Inferior parietal cortex (tissue), 1 donor: ENCODE measurements at regions not wholly inside any gene's neighbourhood (a gene's known extent, or its start where the extent isn't known, plus 50 kb on each side); places are given as distances from the start of the nearest gene placed in this dataset.

Experiments used
- DNase-seq: peaks from one replicate; pipeline ENCODE4 v3.0.0-alpha.2; 2016; ENCODE audit errors: extremely low spot score

DNA sequence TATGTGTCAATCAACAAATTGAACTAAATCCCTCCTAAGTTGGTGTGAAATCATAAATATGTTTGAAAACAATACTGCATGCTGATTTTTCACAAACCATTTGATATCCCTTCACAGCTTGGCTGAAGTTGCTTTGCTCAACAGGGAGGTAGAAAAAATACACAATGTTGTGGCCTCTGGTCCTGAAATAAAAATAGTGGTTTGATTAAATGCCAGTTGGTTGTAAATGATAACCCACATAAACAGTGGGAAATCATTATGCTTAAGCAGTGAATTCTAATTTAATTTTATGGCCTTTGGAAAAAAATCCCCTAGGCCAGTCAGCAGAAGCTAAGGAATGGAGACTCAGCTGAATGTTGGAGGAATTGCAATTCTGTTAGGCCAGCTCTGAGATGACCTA lies 359.4 kb upstream of the CWC22 start:
- no peak for DNase-seq

DNA sequence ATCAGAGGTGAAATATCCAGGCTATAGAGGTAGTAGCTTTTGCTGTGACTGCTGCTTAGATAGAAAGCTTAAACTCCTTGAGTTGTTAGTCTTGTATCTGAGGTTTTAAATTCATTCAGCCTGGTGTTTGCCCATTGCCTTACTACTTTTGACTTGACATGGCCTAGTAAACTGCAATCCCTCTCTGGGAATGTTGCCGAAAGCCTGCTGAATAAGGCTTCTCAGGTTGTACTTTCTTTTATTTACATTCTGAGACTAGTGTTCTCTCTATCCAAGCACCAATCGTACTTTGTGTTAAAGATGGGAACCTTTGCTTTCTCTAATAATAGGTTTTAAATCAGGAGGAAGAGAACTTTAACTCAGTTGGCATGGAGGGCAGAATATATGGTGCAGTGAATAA lies 357.6 kb upstream of the CWC22 start:
- DNase-seq, result no peak

DNA sequence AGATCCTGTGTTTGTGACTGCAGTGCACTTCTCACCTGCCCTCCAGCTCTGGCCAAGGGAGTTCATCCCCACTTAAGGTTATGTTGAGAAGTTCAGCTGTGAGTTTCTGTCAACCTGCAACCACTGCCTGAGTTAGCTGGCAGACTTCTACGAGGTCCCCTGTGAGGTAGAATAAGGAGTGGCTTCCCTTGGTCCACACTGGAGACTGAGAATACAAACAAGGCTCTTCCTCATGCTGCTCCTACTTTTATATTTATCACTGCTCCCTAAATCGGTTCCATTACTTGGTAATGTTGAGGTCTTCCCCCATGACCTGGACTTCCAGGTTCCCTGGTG lies 353.2 kb upstream of the CWC22 start:
- no peak for DNase-seq

GRCh38 chr2:180359522-180360282 lies 352.6 kb upstream of the CWC22 start:
- DNase-seq, result no peak

GRCh38 chr2:180358458-180358857 lies 351.4 kb upstream of the CWC22 start:
- no peak for DNase-seq

GRCh38 chr2:180356676-180357075 lies 349.6 kb upstream of the CWC22 start:
- DNase-seq, result no peak

DNA sequence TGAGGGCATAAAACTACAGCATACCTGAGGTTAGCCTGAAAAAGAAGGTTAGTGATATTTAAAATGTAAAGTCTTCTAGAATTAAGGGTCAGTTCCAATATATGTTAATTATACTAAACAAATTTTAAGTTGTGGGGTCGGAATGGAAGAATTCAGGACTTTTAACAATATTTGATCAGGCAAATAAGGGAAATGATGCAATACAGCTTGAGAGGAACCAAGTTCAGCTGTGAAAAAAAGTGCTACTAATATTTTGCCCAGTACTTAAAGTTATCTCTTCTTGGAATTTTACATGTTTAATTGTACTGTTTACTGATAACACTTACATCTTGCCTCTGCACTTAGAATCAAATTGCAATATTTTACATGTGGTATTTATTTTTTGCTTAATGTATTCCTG lies 345.5 kb upstream of the CWC22 start:
- DNase-seq, result no peak

DNA sequence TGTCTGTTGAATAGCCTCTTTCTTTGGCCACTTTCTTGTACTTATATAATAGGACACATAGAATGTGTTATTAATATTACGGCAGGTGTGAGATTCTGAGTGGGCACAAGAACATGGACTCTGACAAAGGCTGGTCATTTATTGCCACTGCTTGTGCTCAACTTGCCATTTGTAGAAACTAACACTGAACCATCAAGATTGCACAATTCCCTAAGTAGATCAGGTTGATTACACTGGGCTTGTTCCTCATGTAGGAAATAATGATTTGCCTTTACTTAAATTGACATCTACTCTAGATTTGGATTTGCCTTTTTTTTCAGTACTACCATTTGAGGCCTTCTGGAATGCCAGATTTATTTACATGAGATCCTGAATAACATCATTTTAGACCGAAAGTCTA lies 342.7 kb upstream of the CWC22 start:
- DNase-seq, result no peak

DNA sequence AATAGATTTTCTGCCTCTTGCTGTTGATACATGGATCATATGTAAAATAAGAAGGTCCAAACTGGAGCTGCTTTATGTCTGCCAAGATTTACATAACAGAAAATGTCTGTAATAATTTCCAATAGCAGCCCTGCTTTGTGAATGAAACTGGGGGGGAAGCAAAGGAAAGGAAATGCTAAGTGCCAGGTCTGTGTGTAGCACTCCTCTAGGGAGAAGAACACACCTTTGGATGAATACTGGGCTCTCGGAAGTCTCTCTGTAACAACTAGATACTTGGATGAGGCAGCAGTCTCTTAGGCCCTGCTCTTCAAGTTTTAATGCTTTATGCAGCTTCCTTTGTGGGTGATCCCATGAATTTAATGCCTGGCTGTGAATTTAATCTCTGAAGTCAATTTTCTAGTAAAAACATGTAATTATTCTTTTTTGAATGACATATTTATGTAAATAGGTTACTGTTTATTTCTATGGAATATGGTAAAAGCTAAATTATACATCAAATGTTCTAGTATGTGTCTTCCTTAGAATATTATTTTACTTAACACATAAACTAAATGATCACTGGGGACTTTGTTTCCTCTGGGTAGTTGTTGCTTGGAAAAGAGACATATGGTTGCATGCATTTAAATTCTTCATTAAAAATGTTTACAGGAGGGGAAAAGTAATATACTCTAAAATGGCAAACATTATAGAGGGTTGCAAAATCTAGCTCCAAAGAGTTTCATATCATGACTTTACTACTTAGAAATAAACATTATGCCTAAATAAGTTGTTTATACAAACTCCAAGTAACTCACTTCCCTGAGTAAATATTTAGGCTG lies 336.6 kb upstream of the CWC22 start:
- DNase-seq, result no peak

- no peak for DNase-seq
These were observed 330.0 kb upstream of the CWC22 start for GRCh38 chr2:180337136-180337535.

DNA sequence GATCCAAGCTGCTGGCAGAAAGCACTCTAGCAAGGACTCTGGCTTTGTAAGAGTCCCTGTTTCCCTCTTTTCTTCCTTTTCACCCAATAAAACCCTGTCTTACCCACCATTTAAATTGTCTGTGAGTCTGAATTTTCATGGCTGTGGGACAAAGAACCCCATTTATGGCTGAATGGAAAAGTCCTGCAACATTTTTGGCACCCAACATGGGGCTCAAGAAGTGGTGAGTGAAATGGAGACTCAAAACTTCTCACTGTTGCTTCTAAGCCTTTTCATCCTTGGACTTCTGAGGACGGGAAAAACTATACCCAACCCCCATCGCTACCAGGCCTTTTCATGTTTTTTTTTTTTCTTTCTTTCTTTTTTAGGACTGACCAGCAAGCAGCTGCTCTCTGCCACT lies 329.5 kb upstream of the CWC22 start:
- no peak for DNase-seq

GRCh38 chr2:180334514-180334913 lies 327.4 kb upstream of the CWC22 start:
- DNase-seq, result no peak

- DNase-seq, result no peak
These were observed 321.8 kb upstream of the CWC22 start for GRCh38 chr2:180328795-180329422.

DNA sequence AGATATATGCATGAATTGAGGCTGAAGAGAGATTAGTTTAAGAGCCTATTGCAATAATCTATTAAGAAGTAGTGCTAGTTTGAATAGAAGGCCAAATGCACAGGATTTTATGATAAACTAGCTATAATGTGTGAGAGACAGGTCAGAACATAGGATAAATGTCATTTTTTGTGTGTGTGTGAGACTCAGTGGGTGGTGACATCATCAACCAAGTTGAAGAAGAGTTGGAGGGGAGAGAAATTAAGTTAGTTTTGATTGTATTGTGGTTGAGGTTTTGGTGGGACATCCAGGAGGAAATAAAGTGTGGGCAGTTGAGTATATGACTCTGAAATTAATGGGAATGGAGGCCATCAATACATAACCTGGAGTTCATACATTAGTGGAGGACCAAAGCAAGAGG lies 320.1 kb upstream of the CWC22 start:
- DNase-seq, result no peak

GRCh38 chr2:180325416-180326120 lies 318.5 kb upstream of the CWC22 start:
- DNase-seq, result no peak

DNA sequence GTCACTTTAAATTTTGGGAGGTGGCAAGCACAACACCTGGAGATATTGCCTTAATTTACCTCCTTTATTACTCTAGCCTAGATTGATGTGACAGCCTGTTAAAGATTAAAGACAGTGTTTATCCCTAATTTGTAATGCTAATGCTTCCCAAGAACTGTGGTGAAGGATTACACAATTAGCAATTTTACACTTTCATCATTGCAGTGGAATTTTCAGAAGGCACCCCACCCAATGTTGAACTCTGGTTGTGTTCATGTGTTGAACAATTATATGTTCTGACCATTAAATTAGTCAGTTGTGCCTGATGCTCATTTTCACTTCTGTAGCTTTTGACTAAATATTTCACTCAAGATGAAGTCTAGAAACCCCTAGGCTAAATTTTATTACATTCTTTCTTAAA lies 317.1 kb upstream of the CWC22 start:
- DNase-seq, result no peak

DNA sequence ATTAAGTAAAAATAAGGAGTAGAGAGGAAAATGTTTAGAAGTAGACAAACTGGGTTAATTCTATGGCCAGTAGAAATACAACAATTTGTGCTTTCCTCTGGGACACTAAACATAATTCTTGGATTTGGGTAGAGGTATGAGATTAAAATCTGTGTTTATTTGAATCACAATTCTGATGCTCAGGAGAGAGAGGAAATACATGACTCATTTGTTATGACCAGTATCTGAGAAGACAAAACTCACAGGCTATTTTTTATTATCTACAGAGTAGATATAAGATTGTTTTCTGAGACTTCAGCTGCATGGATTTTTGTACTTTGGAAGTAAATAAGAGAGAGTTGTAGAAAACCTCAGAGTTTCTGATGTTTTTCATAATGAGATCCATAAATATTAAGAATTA lies 315.7 kb upstream of the CWC22 start:
- no peak for DNase-seq

GRCh38 chr2:180319586-180320405 lies 312.7 kb upstream of the CWC22 start:
- no peak for DNase-seq

DNA sequence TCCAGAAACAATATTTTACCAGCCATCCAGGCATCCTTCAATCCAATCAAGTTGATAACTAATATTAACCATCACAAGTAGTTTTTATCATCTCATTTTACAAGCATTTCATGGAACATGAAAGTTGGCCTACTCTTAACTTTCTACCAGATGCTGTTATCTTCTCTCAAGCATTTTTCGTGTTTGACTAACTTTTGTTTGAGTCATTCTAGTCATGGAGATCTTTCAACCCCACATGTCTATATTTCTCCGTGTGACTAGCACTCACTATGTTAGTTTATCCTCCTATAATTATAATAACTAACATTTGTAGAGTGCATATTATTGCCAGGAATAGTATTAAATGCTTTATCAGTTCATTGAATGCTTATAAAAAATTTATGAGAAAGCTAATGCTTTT lies 307.0 kb upstream of the CWC22 start:
- DNase-seq, result no peak

- no peak for DNase-seq
These were observed 305.4 kb upstream of the CWC22 start for GRCh38 chr2:180312542-180312941.

GRCh38 chr2:180307096-180307495 lies 300.0 kb upstream of the CWC22 start:
- DNase-seq, result no peak
